Retina (tissue), 1 donor: ENCODE measurements at regions not wholly inside any gene's neighbourhood (a gene's known extent, or its start where the extent isn't known, plus 50 kb on each side); places are given as distances from the start of the nearest gene placed in this dataset.

ENCODE experiments used
- DNase-seq: peaks from one replicate; pipeline ENCODE4 v3.0.0-alpha.2; 2016

DNA sequence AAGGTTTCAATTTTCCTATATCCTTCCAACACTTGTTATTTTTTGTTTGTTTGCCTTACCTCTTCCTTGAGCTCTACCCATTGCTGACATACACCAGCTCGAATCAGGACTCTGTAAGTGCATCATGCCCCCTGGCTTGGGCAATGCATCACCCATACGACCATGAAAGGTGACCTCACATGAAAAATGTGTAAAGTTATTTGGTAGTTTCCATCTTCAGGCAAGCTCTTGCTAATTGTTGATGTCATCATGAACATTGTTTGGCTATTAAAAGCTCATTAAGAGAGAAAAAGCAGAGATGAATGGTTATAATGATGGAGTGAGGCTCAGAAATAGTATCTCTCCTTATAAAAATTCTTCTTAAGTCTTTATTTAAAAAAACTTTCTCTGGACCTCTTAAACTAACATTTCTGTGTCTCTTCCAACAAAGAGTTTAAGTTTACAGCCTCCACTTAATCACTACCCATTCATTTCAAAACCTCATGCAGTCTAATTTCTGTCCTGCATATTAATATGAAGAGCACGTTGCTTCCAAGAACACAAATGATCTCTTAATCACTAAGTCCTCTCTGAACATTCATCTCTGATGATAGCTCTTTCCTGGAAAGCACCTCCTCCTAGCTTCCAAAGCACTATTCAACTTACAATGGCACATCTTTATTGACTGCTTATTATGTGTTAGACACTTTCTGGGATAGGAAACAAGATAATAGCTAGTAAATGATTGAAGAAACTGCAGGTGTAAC, 236.3 kb downstream of the NFKBIZ start:
- no peak for DNase-seq

DNA sequence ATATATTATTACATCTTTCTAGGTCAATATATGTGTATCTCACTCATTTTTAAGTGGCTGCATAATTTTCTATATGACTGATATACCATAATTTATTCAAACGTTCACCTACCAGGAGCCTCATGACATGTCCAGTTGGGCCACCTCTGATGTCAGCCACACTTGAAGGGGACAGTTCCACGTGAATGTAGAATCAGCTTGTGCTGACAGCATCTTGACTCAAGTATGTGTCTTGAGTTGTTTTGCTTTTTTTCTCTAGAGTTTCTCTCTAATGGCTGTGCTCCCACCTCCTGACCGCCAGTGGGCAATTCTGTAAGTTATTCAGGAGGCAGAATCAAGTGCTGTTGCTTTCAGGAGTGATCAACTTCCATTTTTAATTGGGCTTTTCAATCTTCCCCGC, 237.9 kb downstream of the NFKBIZ start:
- DNase-seq, result no peak

DNA sequence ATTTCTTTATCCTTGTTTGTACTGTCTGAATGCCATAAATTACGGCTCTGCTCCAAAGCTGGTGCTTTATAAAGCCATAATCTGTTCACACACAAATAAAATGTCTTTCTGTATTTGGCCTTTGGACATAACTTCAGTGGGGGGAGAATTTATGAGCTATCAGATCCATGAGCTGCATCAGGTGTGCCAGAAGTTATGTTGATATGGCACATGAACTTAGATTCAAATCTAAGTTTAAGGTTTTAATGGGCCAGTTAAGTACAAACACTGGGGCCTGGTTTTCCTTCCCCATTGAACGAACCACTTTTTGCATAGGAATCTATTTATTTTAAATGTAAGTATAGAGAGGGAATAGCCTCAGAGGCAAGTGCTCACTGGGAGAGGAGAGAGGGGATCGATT, 239.9 kb downstream of the NFKBIZ start:
- peak; percentile 12 for DNase-seq

DNA sequence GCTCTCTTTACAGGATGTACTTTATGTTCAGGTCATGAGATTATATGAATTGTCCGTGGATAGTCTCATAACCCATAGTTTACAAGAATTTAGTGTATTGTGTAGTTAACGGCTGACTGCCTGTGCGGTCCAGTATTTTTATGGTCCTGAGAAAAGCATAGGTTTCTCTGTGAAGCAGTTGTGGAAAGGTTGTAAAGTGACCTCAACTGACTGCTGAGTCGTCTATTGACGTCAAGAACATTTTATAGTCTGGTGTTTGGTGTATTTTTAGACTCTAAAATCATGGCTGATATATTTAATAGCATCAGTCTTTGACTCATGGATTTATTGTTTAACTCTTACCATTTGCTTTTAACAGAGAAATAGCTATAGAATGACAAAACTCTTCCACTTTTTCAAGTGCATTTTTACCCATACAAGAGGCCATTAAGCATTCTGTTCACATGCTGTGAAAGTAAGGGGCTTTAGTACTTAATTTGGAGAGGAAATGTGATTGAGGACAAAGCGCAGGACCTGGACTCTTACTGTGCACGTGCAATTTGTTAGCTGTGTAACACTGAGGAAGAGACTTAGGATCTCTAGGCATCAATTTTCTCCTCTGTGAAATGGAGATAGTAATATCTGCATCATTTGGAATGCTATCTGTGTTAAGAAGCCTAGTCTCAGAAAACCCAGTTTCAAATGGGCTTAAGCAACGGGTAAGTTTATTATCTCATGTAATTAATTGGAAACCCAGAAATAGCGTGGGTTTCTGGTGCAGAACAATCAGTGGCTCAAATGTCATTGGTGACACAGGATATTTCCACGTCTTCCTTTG, 240.8 kb downstream of the NFKBIZ start:
- DNase-seq, result no peak

DNA sequence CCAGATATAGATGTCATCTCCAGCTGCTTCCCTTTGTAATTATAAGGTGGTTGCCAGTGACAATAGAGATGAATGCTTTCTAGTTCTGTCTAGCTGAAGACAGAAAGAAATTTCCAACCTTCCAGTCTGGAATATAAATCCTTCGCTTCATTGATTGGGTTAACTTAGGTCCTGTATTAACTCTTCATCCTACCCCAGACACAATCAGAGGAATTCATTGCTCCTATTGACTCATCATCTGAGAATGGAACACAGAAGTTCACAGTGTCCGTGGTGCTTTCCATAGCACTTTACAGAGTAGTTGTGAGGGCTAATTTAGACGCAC, 241.4 kb downstream of the NFKBIZ start:
- no peak for DNase-seq

DNA sequence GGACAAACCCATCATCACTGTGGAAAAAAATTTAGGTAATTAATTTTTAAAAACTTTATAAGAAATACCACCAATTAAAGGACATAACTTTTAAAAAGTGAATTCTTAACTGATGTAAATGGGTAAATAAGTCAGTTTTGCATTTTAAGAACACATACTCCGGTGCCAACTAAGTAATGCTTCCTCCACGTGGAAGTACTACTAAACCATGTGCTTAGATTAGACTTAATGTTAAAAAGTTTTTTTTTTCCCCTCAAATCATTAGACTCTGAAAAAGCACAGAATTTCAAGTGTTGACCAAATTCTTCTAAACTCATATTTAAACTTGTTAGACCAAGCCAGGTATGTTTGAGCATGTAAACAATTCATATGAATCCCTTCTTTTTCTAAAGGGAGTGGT, 242.0 kb downstream of the NFKBIZ start:
- DNase-seq, result no peak

DNA sequence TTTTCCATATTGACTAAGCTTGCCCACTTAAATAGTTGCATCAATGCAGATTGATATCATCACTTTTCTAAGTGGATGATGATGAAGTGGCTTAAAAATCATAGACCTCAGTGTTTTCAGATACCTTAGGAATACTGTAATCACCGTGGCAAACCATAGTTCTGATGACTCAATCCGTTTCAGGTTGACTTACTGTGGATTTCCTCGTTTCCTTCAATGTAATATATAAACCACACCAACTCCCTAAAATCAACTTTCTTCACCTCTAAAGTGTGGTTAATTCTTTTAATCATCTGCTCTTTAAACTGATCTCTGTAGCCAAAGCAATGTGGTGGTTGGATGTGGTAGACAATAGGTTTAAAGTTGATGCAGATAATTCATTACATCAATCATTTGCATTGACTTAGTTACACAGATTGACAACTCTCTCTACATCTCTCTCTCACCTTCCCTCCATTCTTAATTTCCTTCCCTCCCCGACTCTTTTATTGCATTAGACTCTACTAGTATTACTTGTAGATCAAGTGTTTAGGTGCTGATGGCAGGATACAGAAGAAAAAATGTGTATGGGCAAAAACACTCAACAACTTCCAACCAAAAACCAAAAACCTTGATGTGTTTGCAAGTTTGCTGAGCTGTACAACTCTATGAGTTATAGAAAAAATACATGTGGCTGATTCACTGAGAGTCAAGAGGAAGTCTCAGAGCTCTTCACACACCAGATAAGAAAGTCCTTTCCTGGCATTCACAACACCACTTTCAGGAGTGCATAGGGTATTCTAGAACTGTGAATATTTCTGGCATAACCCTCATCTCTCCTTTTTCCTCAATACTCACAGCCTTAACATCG, 243.5 kb downstream of the NFKBIZ start:
- DNase-seq, result no peak

DNA sequence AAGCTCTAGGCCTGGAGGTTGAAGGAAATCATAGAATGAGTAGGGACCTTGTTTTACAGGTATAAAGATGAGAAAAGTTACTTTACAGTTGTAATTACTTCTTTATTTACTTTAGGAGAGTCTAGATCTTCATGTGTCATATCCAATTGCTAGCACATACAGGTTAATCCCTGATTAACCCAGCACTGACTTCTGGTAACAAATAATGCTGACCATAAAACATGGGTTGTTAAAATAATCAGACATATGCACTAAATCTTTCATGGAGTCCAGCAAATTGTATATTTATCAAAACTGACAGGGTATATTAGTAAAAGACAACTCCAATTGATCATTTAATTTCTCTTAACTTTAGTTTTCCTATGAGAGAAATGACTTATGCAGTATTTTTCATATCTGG, 245.2 kb downstream of the NFKBIZ start:
- no peak for DNase-seq

DNA sequence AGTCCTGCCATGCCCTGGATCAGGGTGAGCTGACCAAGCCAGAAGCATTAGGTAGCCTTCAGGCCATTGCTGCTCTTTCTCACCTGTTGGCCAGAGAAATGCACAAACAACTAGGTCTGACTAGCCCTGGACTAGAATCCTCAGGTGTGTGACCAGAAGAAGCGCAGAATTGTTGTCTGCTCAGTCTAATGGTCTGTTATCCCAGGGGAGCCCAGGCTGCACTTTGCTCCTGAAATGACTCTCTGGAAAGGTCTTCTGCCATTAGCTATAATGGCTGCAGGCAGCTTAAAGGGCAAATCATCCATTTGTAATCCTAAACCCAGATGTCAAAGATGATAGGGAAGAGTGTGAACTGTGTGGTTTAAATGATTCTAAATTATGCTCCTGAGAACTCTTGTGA, 246.1 kb downstream of the NFKBIZ start:
- DNase-seq, result peak; percentile 13

DNA sequence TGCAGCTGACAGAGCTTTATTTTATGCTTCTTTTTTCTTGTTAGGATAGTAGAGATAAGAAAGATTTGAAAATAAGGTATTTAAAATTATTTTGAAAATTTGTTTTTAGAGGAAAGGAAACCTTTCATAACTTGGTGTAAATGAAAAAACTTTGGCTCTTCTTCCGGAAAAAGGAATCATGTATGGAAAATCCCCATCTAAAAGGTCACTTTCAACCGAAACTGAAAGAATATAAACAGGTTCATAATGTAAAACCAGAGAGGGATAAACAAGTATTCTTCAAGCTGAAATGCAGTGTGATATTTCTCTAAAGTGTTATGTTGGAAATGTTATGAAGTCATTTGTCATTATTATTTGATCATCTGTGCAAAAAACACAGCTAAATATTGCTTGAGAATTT, 246.8 kb downstream of the NFKBIZ start:
- no peak for DNase-seq

DNA sequence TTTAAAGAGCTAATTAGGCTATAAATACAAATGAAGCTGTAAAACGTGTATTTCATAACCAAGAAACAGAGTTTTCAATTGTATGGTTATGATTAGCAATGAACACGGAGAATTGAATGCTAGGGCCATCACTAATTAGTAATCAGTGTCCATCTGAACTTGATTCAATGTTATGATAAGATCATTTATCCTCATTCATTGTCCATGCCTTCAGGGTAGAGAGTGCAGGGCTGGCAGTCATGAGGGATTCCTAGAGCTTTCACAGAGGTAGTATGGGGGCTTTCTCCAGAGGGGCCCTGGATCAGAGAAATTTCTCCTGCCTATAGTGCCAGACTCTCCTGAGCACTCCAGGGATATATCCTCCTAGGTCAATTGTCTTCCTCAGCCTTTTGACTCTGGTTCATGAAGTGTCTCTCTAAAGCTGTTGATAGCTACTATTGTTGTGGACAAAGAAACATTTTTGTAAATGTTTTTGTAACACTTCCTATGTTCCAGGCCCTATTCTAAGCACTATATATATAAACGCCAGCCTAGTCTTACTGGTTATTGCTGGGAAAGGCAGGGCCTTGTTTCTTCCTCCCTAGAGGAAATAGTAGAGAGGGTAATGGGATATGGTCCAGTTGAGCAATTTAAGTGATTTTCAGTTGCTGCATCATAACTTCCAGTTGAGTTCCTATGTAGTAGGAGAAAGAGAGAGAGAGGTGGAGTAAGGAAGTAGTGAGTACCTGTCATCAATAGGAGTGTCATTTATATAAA, 249.0 kb downstream of the NFKBIZ start:
- DNase-seq, result no peak

DNA sequence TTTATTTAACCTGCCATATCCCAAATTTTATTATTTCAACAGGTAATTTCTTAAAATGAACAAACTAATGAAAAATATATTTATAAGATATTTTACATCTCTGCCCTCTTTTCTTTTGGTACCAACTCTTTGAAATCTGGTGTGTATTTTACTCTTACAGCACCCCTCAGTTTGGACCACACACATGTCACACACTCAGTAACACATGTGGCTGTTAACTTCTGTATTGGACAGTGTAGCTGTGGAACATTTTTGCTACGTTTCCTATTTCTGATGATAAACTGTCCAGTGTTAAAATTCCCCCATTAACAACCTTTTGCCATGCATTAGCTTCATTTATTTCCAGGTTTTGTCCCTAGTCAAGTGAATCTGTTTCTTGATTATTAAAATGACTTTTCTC, 250.6 kb downstream of the NFKBIZ start:
- no peak for DNase-seq

DNA sequence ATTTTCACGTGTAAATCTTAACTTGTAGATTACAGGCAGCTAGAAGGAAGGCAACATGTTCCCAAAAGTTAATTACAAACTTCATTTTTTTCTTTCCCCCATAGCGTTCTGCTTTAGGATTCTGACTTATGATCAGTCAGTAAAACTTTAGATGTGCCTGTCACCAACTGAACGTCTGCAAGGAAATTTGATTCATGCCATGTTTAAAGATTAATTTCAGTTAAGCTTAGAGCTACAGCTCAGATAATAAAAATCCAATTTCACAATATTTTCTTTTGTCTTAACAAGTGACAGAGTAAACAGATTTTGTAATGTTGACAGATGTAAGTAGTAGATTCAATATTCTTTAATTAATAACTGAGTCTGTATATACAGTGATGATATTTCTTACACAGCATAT, 253.1 kb downstream of the NFKBIZ start:
- no peak for DNase-seq

DNA sequence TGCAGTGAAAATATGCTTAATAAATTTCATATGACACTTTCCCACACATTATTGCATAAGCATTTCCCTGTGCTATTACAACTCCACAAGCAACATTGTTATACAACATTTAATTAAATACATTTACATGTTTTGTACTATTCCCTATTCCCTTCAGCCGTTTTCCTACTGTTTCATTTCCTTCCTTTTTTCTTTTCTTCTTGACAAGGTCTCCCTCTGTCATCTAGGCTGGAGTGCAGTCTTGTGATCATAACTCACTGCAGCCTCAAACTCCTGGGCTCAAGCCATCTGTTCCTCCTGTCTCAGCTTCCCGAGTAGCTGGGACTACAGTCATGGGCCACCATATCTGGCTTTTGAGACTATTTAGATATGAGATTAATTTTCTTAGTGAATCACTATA, 254.7 kb downstream of the NFKBIZ start:
- no peak for DNase-seq

DNA sequence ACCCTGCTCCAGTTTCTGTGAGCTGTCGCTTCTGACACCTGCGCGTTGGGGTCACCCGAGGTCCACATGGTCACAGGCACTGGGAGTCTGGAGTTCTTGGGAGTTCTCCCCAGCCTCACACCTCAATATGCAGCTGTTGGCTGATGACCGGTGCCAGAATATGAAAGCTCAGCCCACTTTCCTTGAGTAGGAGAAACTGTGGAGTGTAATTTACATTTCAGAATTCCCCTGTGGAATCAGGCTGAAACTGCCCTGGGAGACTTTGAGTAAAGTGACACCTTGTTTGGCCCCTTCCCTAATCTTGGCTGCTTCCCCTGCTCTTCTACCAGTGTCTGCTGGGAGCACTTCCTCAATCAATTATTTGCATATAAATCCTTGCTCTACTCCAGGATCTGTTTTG, 255.9 kb downstream of the NFKBIZ start:
- DNase-seq, result no peak

DNA sequence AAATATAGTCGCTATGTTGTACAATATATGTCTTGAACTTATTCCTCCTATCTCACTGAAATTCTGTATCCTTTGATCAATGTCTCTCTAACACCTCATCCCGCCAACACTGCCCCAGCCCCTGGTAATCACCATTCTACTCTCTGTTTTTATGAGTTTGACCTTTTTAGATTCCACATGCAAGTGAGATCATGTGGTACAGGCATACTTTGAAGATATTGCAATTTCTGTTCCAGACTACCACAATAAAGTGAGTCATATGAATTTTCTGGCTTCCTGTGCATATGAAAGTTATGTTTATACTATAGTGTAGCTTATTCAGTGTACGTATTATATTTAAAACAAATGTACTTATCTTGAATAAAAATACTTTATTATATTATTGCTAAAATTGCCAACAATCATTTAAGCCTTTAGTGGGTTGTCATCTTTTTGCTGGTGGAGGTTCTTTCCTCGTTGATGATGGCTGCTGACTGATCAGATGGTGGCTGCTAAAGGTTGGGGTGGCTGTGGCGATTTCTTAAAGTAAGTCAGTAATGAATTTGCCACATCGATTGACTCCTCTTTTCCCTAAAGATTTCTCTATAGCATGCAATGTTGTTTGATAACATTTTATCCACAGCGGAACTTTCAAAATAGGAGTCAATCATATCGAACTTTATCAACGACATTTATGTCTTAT, 257.2 kb downstream of the NFKBIZ start:
- DNase-seq, result no peak

DNA sequence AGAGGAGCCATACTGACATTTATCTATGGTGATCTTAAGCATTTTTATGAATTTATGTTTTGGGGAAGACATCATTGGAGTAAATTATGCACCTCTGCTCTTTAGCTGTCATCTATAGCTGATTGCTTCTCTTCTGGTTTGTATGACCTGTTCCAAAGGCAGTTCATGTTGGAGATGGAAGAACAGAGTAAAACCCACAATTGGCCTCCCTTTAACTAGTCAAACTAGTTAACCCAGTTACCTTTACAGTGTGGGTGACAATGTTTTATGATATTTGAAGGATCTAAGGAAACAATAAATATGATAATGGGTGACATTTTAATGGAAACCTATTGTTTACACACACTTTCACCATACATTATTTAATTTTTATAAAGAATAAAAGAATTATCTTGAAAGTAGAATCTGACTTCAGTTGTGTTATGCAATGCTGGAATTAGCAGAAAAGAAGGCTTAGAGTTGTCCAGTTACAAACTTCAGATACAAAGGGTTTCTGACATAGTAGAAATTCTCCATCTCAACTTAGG, 263.5 kb downstream of the NFKBIZ start:
- no peak for DNase-seq

DNA sequence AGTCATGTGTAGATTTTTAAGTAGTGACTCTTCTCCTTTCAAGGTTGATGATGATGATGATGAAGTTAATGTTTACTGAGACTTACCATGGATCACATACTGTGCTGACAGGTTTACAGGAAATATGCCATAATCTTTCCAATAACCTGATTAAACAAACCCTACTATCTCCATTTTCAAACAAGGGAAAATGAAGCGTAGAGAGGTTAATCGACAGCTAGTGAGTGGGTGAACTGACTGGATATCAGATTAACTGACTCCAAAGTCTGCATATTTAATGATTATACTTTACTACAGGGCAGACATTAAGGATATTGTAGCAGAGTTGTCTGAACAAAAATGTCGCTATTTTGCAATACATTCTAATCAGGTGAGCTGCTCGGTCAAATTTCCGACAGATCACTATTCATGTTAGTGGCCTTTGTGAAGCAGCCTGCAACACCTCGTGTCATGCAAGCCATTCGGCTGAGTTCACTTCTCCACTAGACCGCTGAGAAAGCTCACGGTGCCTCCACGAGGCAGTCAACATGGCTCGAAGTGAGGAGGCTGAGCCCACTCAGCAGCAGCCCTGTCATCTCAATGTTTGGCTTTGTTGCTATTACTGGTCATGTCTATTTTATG, 264.2 kb downstream of the NFKBIZ start:
- no peak for DNase-seq

DNA sequence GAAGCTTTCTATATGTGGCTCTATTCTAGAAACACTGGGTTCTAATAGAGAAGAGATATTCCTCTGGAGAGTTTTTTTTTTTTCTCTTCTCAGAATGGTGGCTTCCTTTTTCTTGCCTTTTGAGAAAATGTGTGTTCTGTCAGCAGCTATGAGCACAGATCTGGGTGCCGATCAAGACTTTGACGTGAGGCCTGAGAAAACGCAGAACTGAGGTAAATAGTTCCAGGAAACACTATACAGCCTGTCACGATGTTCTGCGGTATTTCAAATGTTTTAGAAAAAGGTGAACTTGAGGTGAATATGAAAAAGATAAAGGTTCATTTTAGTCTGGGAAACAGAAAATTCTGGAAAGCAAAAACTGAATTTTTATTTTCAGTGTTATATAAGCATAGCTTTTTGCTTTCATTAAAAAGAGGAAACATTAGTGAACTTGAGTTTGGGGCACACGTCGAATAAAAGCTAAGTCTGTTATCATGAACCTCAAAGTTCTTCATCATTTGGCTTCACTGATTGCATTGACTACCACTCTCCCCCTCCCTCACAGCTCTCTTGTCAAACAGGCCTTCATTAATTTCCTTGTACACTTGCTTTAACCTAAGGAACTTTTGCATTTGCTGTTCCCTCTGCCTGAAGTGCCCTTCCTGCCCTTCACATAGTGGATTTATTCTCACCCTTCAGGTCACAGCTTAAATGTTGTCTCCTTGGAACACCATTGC, 265.1 kb downstream of the NFKBIZ start:
- no peak for DNase-seq

DNA sequence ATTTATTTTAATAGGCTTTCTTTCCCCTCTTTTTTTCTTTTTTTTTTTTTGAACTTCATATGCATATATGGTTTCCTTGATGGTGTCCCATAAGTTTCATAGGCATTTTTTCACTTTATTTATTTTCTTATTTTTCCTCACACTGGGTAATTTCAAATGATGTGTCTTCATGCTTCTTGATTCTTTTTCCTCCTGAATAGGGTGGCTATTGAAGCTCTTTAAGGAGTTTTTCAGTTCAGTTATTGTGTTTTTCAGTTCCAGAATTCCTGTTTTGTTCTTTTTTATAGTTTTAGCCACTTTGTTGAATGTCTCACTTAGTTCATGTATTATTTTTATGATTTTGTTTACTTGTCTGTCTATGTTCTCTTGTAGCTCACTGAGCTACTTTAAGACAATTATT, 273.2 kb downstream of the NFKBIZ start:
- DNase-seq, result no peak
